ENCODE measurements at regions not wholly inside any gene's neighbourhood (a gene's known extent, or its start where the extent isn't known, plus 50 kb on each side); places are given as distances from the start of the nearest gene placed in this dataset.

DNA sequence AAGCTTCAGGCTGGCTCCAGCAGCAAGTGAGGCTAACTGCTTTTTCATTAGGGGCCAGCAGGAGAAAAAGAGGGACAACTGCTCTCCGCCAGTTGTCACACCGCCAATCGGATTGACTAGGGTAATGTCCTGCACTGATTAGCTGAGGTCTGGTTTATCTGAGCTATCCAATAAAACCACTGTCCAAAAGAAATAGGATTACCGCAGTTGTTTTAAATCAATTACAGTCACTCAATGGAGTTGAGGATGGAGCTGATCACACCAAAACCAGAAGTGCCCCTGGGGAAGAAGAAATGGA, 351.4 kb upstream of the NPVF start:
- DNase-seq (no peak), ATAC-seq (ENCODE audit: low read depth) (no peak)
- CTCF ChIA-PET: interaction anchor here (1.2 kb wide), 1 partner anchor 14 kb away, joined by 3 read pairs; no protein-coding TSS in a partner anchor
- Mint-ChIP-seq H3K4me3 (no peak overlapping the region), H3K27ac (no peak overlapping the region), H3K4me1 (no peaks in the 10 kb centered on the region), H3K27me3 (peaks cover 17% of the 10 kb centered on the region), H3K36me3 (ENCODE audit: low read depth) (no peaks in the 10 kb centered on the region), H3K9me3 (no peaks in the 10 kb centered on the region)
- TF ChIP-seq, protein P1, sequence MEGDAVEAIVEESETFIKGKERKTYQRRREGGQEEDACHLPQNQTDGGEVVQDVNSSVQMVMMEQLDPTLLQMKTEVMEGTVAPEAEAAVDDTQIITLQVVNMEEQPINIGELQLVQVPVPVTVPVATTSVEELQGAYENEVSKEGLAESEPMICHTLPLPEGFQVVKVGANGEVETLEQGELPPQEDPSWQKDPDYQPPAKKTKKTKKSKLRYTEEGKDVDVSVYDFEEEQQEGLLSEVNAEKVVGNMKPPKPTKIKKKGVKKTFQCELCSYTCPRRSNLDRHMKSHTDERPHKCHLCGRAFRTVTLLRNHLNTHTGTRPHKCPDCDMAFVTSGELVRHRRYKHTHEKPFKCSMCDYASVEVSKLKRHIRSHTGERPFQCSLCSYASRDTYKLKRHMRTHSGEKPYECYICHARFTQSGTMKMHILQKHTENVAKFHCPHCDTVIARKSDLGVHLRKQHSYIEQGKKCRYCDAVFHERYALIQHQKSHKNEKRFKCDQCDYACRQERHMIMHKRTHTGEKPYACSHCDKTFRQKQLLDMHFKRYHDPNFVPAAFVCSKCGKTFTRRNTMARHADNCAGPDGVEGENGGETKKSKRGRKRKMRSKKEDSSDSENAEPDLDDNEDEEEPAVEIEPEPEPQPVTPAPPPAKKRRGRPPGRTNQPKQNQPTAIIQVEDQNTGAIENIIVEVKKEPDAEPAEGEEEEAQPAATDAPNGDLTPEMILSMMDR (IDR thresholded peaks at IDR 0.05): no peak
- intact Hi-C loops (cut with micrococcal nuclease): no loop called here
- POLR2A ChIA-PET: no interaction called here

DNA sequence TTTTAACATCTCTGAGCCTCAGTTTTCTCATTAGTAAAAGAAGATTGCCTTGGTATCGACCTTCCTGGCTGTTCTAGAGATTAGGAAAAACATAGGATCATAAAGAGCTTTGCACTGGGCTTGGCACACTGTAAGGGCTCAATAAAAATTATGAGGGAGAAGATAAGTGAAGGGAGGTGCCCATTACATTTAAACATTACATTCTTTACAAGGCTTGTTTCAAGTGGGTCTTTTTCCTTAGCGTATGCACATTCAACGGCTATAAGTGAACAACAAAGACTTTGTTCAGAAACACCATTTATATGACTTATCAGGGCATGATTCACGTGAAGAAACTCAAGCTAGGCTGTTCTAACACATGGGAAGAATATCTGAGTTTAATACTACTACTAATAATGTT, 351.9 kb upstream of the NPVF start:
- Mint-ChIP-seq H3K4me3 (no peak overlapping the region), H3K27me3 (peaks cover 17% of the 10 kb centered on the region), H3K27ac (no peak overlapping the region), H3K9me3 (no peaks in the 10 kb centered on the region), H3K4me1 (no peaks in the 10 kb centered on the region), H3K36me3 (ENCODE audit: low read depth) (no peaks in the 10 kb centered on the region)
- ChIA-PET CTCF (no interaction called here), POLR2A (no interaction called here)
- ATAC-seq (ENCODE audit: low read depth) (no peak), DNase-seq (no peak)
- intact Hi-C loops (cut with micrococcal nuclease): no loop called here
- TF ChIP-seq, protein P1 (IDR thresholded peaks at IDR 0.05): no peak

DNA sequence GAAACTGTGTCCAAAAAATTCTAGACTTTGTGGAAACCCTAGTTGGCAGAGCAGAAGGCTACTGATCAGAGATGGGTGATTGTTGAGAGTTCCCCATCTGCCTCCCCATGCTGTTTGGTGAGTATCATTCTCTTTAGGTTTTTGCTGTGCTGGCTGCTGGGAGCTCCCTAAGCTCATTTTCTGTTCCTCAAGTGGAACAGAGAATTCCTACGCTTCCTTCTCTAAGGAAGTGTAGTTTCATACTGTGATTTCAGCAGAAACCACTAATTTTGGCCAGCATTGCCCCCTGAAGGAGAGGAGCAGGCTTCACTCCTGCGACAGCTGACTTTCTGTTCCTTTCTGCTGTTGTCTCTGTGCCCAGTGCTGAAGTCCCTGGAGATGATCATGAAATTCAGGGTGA, 355.3 kb upstream of the NPVF start:
- DNase-seq (no peak), ATAC-seq (ENCODE audit: low read depth) (no peak)
- ChIA-PET POLR2A (no interaction called here), CTCF (interaction anchor here (1.5 kb wide), 1 partner anchor 15 kb away, joined by 3 read pairs; no protein-coding TSS in a partner anchor)
- Mint-ChIP-seq H3K4me1 (peaks cover 6% of the 10 kb centered on the region), H3K27ac (no peak overlapping the region), H3K4me3 (no peak overlapping the region), H3K27me3 (peaks cover 10% of the 10 kb centered on the region), H3K9me3 (no peaks in the 10 kb centered on the region), H3K36me3 (ENCODE audit: low read depth) (no peaks in the 10 kb centered on the region)
- intact Hi-C loops (cut with micrococcal nuclease): no loop called here
- TF ChIP-seq, protein P1 (IDR thresholded peaks at IDR 0.05): no peak

DNA sequence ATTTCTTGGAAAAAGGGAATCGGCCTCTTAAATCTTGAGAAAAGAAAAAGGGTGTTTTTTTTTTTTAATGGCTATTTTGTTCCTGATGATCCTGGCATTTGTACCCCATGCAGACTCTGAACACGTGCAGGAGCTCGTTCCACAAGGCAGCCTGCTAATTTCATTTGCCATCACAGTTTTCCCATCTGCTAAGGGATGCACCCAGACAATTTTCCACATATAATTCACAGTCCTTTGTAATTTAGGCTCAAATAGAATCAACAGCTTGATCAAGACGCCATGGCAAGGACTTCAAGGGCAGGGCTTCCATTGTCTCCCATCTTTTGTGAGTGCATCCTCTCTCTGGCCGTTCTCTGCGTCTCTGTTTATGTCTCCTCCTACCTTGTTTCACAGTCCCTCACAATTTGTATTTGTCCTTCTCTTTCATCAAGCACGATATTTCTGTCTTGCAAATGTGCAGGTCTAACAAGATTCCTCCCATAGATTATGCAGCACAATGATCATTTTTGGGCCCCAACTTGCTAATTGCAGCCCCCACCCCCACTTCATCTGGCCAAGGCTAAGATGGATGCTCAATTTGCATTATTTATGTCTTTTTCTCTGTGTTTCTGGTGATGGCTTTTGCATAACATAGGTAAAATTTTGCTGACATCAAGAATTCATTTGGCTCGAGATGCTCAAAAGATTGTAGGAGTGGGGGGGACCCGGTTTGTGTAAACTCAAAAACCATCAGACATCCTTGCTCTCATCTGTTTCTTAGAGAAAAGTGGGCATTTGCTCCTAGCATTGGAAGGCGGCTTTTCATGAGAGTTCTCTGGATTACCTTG, 356.0 kb upstream of the NPVF start:
- H3K4me3 Mint-ChIP-seq: no peak overlapping the region
- no peak for ATAC-seq (ENCODE audit: low read depth)
- ChIA-PET CTCF (interaction anchor here (1.5 kb wide), 1 partner anchor 15 kb away, joined by 3 read pairs; no protein-coding TSS in a partner anchor), POLR2A (no interaction called here)
- H3K27me3 Mint-ChIP-seq: peaks cover 12% of the 10 kb centered on the region
- intact Hi-C loops (cut with micrococcal nuclease): no loop called here
- DNase-seq: no peak
- TF ChIP-seq, protein P1 (IDR thresholded peaks at IDR 0.05): no peak
- H3K4me1 Mint-ChIP-seq: peaks cover 6% of the 10 kb centered on the region
- no peaks in the 10 kb centered on the region for H3K36me3 Mint-ChIP-seq (ENCODE audit: low read depth)
- H3K27ac Mint-ChIP-seq: no peak overlapping the region
- H3K9me3 Mint-ChIP-seq: no peaks in the 10 kb centered on the region

DNA sequence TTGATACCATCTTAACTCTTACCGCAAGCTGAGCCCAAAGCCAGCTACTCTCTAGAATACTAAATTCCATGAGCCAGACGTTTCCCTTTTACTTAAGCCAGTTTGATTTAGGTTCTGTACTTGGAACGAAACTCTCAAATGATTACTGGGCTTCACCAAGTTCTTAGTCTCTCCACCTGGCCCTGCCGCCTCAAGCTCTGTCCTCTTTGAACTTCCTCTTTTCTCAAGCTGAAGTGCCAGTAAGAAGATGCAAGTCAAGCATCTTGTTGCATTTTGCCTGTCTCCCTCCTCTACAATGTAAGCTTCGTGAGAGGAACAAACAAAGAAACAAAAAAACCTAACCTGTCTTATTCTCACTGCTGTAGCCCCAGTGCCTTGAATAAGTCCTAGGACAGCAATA, 358.2 kb upstream of the NPVF start:
- Mint-ChIP-seq H3K9me3 (no peaks in the 10 kb centered on the region), H3K27me3 (peaks cover 13% of the 10 kb centered on the region), H3K27ac (no peak overlapping the region), H3K4me1 (peaks cover 6% of the 10 kb centered on the region), H3K4me3 (no peak overlapping the region), H3K36me3 (ENCODE audit: low read depth) (no peaks in the 10 kb centered on the region)
- ATAC-seq (ENCODE audit: low read depth) (no peak), DNase-seq (no peak)
- POLR2A ChIA-PET: no interaction called here
- intact Hi-C loops (cut with micrococcal nuclease): no loop called here
- TF ChIP-seq, protein P1 (IDR thresholded peaks at IDR 0.05): no peak
- CTCF ChIA-PET: interaction anchor here (0.6 to 2.7 kb wide), 2 partner anchors 19 to 492 kb away, joined by 3 to 9 read pairs; no protein-coding TSS in a partner anchor
